HG02759 (cell line): ENCODE measurements at regions not wholly inside any gene's neighbourhood (a gene's known extent, or its start where the extent isn't known, plus 50 kb on each side); places are given as distances from the start of the nearest gene placed in this dataset.
A peak's percentile ranks its signal among the peaks of the same experiment; 100 is the strongest.

Experiments
- ATAC-seq: cut with Tn5 transposase; IDR thresholded peaks from one replicate; pipeline ENCODE4 v1.9.1; 2021; ENCODE audit warnings: mild to moderate bottlenecking, moderate library complexity; ENCODE audit not compliant: unreplicated experiment

DNA sequence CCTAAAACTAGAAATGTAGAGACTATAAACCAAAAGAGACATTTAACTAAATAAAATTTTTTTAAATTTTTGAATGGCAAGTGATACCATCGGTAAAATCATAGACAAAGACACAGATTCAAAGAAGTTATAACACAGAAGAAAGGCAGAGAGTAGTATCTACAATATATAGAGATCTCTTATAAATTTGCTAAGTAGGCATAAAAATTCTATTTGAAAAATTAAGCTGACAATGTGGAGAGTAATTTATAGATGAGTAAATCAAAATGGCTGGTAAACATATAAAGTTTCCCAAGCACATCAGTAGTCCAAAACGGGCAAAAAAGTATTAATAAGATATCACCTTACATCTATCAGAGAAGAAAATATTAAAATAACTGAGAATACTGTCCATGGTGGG, 1061.0 kb downstream of the ADGRL2 start:
- no peak for ATAC-seq

DNA sequence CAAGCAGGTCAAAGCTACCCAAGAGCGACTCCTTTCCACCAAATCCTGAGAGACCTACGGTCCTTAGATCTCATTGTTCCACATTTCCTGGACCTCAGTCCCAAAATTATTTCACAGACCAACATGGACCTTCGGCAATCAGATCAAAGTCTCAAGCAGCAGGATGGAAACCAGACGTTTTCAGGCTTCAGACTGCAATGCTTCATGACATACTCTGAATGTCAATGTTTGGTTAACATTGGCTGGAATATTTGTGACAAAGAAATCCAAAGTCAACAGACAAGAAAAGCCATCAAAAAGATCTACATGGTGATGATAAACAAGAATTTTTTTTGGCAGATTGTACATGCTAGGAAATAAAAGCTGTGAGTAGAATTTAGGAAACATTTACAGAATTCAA, 1057.3 kb downstream of the ADGRL2 start:
- no peak for ATAC-seq

- ATAC-seq: no peak
Observed at GRCh38 chr1:82849460-82849859, 1048.7 kb downstream of the ADGRL2 start.

DNA sequence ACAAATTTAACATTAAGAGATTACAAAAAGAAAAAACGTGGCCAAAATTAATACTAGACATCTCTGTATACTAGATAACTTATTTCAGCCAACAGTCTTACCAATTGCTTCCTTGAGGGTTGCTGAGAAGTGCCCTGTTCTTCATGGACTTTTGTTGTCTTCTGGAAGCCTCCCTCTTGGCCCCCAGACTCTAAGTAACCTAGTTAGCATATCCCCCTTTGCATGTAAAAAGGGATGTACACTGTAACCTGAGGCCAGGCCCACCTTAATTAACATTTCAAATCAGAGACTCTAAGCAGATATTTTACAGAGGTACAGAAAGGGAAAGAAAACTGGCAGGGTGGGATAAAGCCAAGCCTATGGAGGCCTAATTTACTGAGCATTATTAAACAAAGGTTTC, 1047.3 kb downstream of the ADGRL2 start:
- ATAC-seq: no peak

GRCh38 chr1:82845866-82846265, 1045.1 kb downstream of the ADGRL2 start:
- no peak for ATAC-seq

GRCh38 chr1:82844911-82845827, 1044.4 kb downstream of the ADGRL2 start:
- ATAC-seq: no peak

DNA sequence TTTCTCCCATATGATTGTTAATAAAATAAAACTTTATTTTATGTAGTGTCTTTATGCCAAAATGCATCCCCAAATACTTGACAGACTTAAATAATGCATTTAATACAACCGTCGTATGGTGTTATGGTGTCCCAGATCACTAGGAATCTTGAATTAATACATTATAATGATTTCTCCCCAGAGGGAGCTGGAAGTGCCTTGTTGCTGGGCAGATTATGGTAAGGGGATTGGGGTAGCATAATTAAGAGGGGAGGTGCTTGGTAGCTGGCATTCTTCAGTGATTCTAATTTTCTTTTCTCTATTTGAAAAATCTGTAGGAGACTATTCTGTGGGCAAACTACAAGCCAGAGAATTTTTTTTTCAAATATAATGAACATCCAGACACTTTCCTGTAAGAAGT, 1043.7 kb downstream of the ADGRL2 start:
- no peak for ATAC-seq

- no peak for ATAC-seq
Observed at GRCh38 chr1:82843876-82844275, 1043.1 kb downstream of the ADGRL2 start.

- no peak for ATAC-seq
Observed at GRCh38 chr1:82840192-82840591, 1039.5 kb downstream of the ADGRL2 start.

DNA sequence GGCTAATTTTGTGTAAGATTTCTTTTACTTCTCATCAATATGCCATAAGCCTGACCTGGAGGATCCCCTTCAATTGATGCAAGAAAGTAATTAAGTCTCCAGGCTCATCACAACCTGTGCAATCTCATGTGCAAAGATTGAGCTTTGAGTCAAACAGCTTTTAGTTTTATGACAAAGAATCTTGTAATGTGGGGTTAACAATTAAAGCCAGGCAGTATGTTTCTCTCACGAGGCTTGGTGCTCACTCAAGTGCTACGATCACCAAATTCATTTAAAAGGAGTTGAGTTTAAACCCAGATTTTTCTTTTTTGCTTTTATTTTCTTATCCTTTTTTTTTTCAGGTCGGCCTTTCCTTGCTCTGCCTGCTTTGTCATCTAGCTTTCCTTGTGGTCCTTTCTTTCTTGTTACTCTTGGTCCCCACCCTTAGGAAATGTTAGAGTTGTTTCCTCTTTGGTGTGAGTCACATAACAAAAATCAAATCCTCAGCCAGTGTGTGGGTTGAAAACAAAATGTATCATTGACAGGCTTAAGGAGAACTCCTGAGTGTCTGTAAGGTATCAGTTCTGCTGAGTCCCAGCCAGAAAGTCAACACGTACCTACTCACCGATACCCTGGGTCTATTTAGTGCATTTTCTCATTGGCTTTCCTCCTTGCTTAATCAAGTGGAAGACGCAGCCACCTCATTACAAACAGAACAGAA, 1037.2 kb downstream of the ADGRL2 start:
- ATAC-seq: no peak

GRCh38 chr1:82836973-82837680, 1036.4 kb downstream of the ADGRL2 start:
- ATAC-seq: no peak

- no peak for ATAC-seq
Observed at GRCh38 chr1:82836213-82836972, 1035.7 kb downstream of the ADGRL2 start.

DNA sequence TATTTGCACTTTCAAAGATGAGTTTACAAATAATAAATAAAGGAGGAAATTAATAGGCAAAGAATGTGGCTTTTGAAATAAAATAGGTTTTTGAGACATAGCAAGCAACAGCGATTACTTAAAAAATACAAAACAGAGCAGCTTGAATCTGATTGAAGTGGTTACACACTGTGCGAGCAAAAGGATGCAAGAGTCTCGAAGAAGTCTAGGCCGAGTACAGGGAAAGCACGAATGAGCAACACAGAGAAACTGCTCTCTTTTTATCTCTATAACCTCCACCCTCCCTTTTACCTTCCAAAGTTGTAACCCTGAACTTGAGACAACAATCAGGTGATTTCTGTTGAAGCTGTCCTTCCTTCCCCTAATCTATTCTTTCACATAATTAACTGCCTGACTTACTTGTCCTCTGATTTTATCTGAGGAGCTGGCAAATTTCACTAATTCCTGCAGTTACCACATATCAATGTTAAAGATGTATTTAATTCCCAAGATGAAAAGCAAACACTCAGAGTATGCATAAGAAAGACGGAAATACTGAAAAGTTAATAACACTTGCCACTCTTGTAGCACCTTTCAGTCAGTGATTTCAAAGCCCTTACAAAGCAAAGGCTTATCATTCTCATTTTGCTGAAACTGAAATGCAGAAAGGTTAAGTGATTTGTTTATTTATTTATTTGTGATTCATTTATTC, 1030.1 kb downstream of the ADGRL2 start:
- no peak for ATAC-seq

GRCh38 chr1:82829527-82829926, 1028.8 kb downstream of the ADGRL2 start:
- ATAC-seq: no peak

GRCh38 chr1:82823876-82824275, 1023.1 kb downstream of the ADGRL2 start:
- ATAC-seq: no peak

- ATAC-seq: no peak
Observed at GRCh38 chr1:82820816-82821215, 1020.1 kb downstream of the ADGRL2 start.

- ATAC-seq: peak; percentile 54
Observed at GRCh38 chr1:82819234-82819633, 1018.5 kb downstream of the ADGRL2 start.

DNA sequence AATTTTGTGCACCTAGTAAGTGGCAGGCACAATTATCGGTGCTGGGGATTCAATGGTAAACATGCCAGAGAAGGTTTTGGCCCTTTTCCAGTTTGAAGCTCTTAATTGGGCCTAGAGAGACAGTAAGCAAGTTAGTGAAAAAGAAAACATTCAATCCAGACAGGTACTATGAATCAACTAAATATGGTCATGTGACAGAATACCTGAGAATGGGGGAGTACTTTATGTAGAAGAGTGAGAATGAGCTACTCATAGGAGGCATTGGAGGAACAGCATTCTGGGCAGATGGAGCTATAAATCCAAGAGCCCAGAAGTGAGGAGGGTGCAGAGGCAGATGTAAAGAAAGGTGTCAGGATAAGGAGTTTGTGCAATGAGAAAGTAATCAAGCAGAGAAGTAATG, 1017.9 kb downstream of the ADGRL2 start:
- no peak for ATAC-seq

- no peak for ATAC-seq
Observed at GRCh38 chr1:82813386-82813785, 1012.7 kb downstream of the ADGRL2 start.

DNA sequence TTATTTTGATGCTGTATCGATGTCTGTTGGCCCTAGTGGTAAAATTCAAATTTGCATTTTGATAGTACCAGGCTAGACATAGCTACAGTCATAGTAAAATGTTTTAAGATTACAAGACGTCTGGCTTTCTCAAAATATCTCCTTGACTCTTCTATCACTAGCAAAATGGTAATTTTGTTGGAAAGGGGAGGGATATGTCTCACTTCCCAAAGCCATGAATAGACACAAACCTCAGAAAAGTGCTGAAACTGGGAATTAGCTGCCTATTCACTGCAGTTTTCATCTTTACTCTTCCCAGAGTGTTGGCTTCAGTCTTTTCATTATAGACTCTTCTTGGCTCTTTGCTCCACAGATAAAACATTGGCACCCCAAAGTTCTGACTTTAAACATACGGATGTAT, 1009.9 kb downstream of the ADGRL2 start:
- ATAC-seq: no peak
